ENCODE measurements at regions not wholly inside any gene's neighbourhood (a gene's known extent, or its start where the extent isn't known, plus 50 kb on each side); places are given as distances from the start of the nearest gene placed in this dataset.

GRCh38 chr1:66435541-66435940 is 98.4 kb upstream of the SGIP1 start:
- no peak for TF ChIP-seq POLR2AphosphoS5 (IDR thresholded peaks at IDR 0.05)
- TF ChIP-seq CTCF (IDR thresholded peaks at IDR 0.05) = no peak

Measured in sigmoid colon (tissue), 4 donors.